Common myeloid progenitor, CD34-positive (primary cell): ENCODE measurements at regions not wholly inside any gene's neighbourhood (a gene's known extent, or its start where the extent isn't known, plus 50 kb on each side); places are given as distances from the start of the nearest gene placed in this dataset.

Source experiments
- CTCF ChIA-PET: fragments of 350-600 bp; sonication (Branson Sonifier 250); formaldehyde crosslinking; loops from one replicate; lab custom pipeline; 2021; ENCODE audit warnings: antibody characterized with exemption; lab: Charles Lee
- POLR2A ChIA-PET: fragments of 350-600 bp; sonication (Branson Sonifier 250); formaldehyde crosslinking; loops from one replicate; lab custom pipeline; 2021; ENCODE audit warnings: antibody characterized with exemption; lab: Charles Lee
- DNase-seq, 3 donors: peaks; one replicate each; pipeline versions ENCODE4 v3.0.0 to v3.0.0-alpha.2; 2013
- H3K27ac ChIP-seq, 2 experiments: 1 replicate in 1 of 2; 2 replicates in 1 of 2; pipeline ENCODE4 v1.7.0; 2013; ENCODE audit warnings: inconsistent platforms in 2 of 2, low read length in 2 of 2, mild to moderate bottlenecking in 2 of 2, low read depth in 1 of 2, moderate library complexity in 1 of 2; ENCODE audit not compliant: severe bottlenecking in 2 of 2, insufficient read depth in 1 of 2, poor library complexity in 1 of 2
- H3K27me3 ChIP-seq, 5 experiments: replicated peaks in 2 of 5; 1 replicate in 3 of 5; 2 replicates in 2 of 5; pipeline versions ENCODE4 v1.6.1 to v1.7.0; 2013; ENCODE audit warnings: low read length in 4 of 5, mild to moderate bottlenecking in 2 of 5, moderate library complexity in 2 of 5, inconsistent platforms in 1 of 5; ENCODE audit not compliant: insufficient read depth in 5 of 5, control insufficient read depth in 4 of 5
- H3K36me3 ChIP-seq, 4 experiments: 1 replicate in 2 of 4; 2 replicates in 2 of 4; pipeline versions ENCODE4 v1.6.1 to v1.7.0; 2013; ENCODE audit warnings: low read length in 3 of 4, control low read depth in 1 of 4, mild to moderate bottlenecking in 1 of 4; ENCODE audit not compliant: control insufficient read depth in 4 of 4, insufficient read depth in 4 of 4
- H3K4me1 ChIP-seq, 4 experiments: 1 replicate in 3 of 4; 2 replicates in 1 of 4; pipeline versions ENCODE4 v1.6.1 to v1.7.1; 2013; ENCODE audit warnings: low read length in 3 of 4, mild to moderate bottlenecking in 3 of 4, control low read depth in 1 of 4, inconsistent platforms in 1 of 4, moderate library complexity in 1 of 4; ENCODE audit not compliant: control insufficient read depth in 4 of 4, insufficient read depth in 4 of 4; ENCODE audit errors: control extremely low read depth in 1 of 4
- H3K4me3 ChIP-seq, 7 experiments: 1 replicate in 4 of 7; 2 replicates in 3 of 7; pipeline versions ENCODE4 v1.5.1 to v1.7.0; 2013; ENCODE audit warnings: mild to moderate bottlenecking in 7 of 7, low read length in 6 of 7, moderate library complexity in 6 of 7, inconsistent platforms in 2 of 7, low read depth in 2 of 7, control low read depth in 1 of 7; ENCODE audit not compliant: insufficient read depth in 4 of 7, control insufficient read depth in 1 of 7; ENCODE audit errors: extremely low read depth in 1 of 7
- H3K9me3 ChIP-seq, 5 experiments: 1 replicate in 4 of 5; 2 replicates in 1 of 5; pipeline versions ENCODE4 v1.6.1 to v1.7.1; 2013; ENCODE audit warnings: low read length in 4 of 5, mild to moderate bottlenecking in 2 of 5, inconsistent platforms in 1 of 5, low read depth in 1 of 5, moderate library complexity in 1 of 5; ENCODE audit not compliant: control insufficient read depth in 4 of 5, insufficient read depth in 2 of 5; ENCODE audit errors: control extremely low read depth in 1 of 5
- WGBS: methylation state at CpG from one replicate; pipeline ENCODE4 v1.1.5; 2013; ENCODE audit not compliant: insufficient coverage; 5-methylcytosine and 5-hydroxymethylcytosine counted together

GRCh38 chr5:91707521-91707841 lies 324.4 kb upstream of the ARRDC3 start:
- ChIA-PET CTCF (no interaction called here), POLR2A (no interaction called here)
- Histone ChIP-seq H3K4me3 (no peak overlapping the region), H3K9me3 (no peaks in the 10 kb centered on the region), H3K27me3 (no peaks in the 10 kb centered on the region), H3K27ac (no peak overlapping the region), H3K4me1 (no peaks in the 10 kb centered on the region), H3K36me3 (no peaks in the 10 kb centered on the region)
- WGBS = no CpG with 5 or more reads among the region's 1 CpG
- no peak for DNase-seq

DNA sequence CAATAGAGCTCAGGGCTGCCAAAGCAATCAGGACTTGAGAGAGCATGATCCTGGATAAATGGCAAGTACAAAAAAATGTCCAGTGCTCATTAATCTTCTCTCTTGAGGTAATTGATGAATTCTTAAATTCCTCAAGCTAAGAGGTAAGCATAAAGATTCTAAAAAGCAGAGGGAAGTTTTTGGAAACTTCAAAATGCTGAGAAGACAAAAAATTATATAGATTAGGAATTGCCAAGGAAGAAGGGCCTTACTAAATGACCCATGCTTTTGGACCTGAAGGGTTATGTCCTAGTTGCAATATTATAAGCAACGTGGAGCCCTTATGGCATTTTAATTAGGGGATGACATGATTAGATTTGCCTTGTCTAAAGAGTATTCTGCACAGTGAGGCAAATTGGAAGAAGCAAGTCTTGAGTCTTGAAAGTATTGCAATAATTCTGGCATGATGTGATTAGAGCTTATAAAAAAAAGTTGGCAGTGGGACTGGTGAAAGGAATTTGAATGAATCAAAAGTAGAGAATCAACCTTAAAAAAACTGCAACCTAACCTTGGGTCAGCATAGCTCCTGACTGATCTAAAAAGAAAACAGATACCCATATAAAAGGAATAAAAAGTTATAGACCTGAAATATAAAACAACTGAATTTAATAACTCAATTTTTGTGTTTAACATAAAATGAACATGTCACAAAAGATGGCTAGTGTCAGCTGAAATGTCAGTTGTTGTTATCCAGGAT lies 323.8 kb upstream of the ARRDC3 start:
- WGBS = 80% methylated on average over 1 of the region's 1 CpG

DNA sequence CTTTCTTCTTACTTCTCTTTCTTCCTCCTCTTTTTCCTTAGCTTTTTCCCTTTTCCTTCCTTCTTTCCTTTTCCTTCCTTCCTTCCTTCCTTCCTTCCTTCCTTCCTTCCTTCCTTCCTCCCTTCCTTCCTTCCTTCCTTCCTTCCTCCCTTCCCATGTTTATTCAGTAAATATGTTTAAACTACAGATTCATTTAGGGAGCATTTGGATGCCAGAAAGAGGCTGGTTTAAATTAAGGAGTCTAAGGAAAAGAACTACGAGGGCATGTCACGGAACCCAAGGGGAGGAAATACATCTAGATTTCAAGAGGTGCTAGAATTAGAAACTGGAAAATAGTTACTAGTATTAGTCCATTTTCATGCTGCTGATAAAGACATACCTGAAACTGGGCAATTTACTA lies 320.0 kb upstream of the ARRDC3 start:
- no peaks in the 10 kb centered on the region for H3K27me3 ChIP-seq
- POLR2A ChIA-PET = no interaction called here
- CTCF ChIA-PET = no interaction called here

More for the DNA sequence above, 323.8 kb upstream of the ARRDC3 start:
- Histone ChIP-seq H3K27me3 (no peaks in the 10 kb centered on the region), H3K9me3 (no peaks in the 10 kb centered on the region), H3K4me1 (no peaks in the 10 kb centered on the region), H3K27ac (no peak overlapping the region), H3K4me3 (no peak overlapping the region), H3K36me3 (no peaks in the 10 kb centered on the region)
- ChIA-PET CTCF (no interaction called here), POLR2A (no interaction called here)
- no peak for DNase-seq

GRCh38 chr5:91699429-91699828 lies 316.3 kb upstream of the ARRDC3 start:
- 95% methylated on average over 3 of the region's 3 CpGs for WGBS
- no peak for DNase-seq
- CTCF ChIA-PET = no interaction called here
- Histone ChIP-seq H3K27ac (no peak overlapping the region), H3K27me3 (no peaks in the 10 kb centered on the region), H3K4me3 (no peak overlapping the region), H3K4me1 (no peaks in the 10 kb centered on the region), H3K36me3 (no peaks in the 10 kb centered on the region), H3K9me3 (no peaks in the 10 kb centered on the region)
- POLR2A ChIA-PET = no interaction called here

More for the DNA sequence above, 320.0 kb upstream of the ARRDC3 start:
- WGBS = 96% methylated on average over 2 of the region's 2 CpGs
- no peak for DNase-seq
- H3K27ac ChIP-seq = no peak overlapping the region
- H3K4me1 ChIP-seq = no peaks in the 10 kb centered on the region
- no peaks in the 10 kb centered on the region for H3K36me3 ChIP-seq
- H3K4me3 ChIP-seq = no peak overlapping the region
- H3K9me3 ChIP-seq = no peaks in the 10 kb centered on the region

DNA sequence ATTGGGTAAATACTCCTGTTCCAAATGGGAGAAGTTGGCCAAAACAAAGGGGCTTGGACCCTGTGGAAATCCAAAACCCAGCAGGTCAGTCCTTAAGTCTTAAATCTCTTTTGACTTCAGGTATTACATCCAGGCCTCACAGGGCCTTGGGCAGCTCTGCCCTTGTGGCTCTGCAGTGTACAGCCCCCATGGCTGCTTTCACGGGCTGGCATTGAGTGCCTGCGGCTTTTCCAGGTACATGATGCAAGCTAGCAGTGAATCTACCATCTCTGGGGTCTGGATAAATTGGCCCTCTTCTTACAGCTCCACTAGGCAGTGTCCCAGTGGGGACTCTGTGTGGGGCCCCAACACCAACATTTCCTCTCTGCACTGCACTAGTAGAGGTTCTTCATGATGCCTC lies 308.5 kb upstream of the ARRDC3 start:
- H3K27me3 ChIP-seq = no peaks in the 10 kb centered on the region
- no peaks in the 10 kb centered on the region for H3K4me1 ChIP-seq
- POLR2A ChIA-PET = no interaction called here
- no peak overlapping the region for H3K27ac ChIP-seq
- no peaks in the 10 kb centered on the region for H3K9me3 ChIP-seq
- CTCF ChIA-PET = no interaction called here
- WGBS = 93% methylated on average over 2 of the region's 2 CpGs
- no peaks in the 10 kb centered on the region for H3K36me3 ChIP-seq
- H3K4me3 ChIP-seq = no peak overlapping the region
- DNase-seq = no peak

GRCh38 chr5:91690921-91691320 lies 307.8 kb upstream of the ARRDC3 start:
- H3K4me1 ChIP-seq = no peaks in the 10 kb centered on the region
- no peaks in the 10 kb centered on the region for H3K9me3 ChIP-seq
- ChIA-PET POLR2A (no interaction called here), CTCF (no interaction called here)
- DNase-seq = no peak
- H3K27ac ChIP-seq = no peak overlapping the region
- H3K36me3 ChIP-seq = no peaks in the 10 kb centered on the region
- no peak overlapping the region for H3K4me3 ChIP-seq
- H3K27me3 ChIP-seq = no peaks in the 10 kb centered on the region
- 0% methylated on average over 1 of the region's 3 CpGs for WGBS

DNA sequence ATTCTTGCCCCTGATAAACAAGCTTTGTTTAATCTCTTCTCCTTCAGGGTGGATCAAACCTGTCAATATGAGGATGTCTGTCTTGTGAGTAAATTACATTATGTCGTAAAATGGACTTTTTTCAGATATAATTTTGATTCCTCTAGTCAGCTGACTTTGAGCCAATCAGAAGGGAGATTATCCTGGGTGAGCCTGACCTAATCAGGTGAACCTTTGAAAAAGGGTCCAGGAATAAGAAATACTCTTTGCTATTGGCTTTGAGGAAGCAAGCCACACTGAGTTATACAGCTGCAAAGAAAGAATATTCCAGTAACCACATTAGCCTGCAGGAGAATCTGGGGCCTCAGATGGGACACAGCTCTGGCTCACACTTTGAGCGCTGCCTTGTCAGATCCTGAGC lies 304.3 kb upstream of the ARRDC3 start:
- WGBS = 94% methylated on average over 2 of the region's 2 CpGs
- H3K27me3 ChIP-seq = no peaks in the 10 kb centered on the region

More for the DNA sequence above, 304.3 kb upstream of the ARRDC3 start:
- Histone ChIP-seq H3K9me3 (no peaks in the 10 kb centered on the region), H3K36me3 (no peaks in the 10 kb centered on the region), H3K4me1 (no peaks in the 10 kb centered on the region), H3K4me3 (no peak overlapping the region), H3K27ac (no peak overlapping the region)
- ChIA-PET CTCF (no interaction called here), POLR2A (no interaction called here)
- DNase-seq = no peak
